Heart left ventricle (tissue), 16 donors: ENCODE measurements at regions not wholly inside any gene's neighbourhood (a gene's known extent, or its start where the extent isn't known, plus 50 kb on each side); places are given as distances from the start of the nearest gene placed in this dataset.

ENCODE experiments used
- ATAC-seq, 4 donors: fragments of 200-7000 bp; cut with Tn5 transposase; one replicate each; pipeline ENCODE4 v1.9.1; 2020 to 2022; ENCODE audit warnings: moderate library complexity in 4 of 4, mild to moderate bottlenecking in 3 of 4, moderate number of reproducible peaks in 1 of 4
- DNase-seq, 5 donors: peaks; one replicate each; pipeline ENCODE4 v3.0.0-alpha.2; 2020
- H3K27ac ChIP-seq, 12 donors: fragments of 200-600 bp; sonication (generic) in 4 of 12; one replicate each; pipeline versions ENCODE4 v1.5.0 to v1.8.0; 2016 to 2022; ENCODE audit warnings: mild to moderate bottlenecking in 2 of 12
- H3K27me3 ChIP-seq, 9 donors: fragments of 200-600 bp; sonication (generic) in 2 of 9; one replicate each; pipeline versions ENCODE4 v1.5.1 to v1.8.0; 2016 to 2022; ENCODE audit warnings: mild to moderate bottlenecking in 3 of 9
- H3K36me3 ChIP-seq, 9 donors: fragments of 200-600 bp; sonication (generic) in 2 of 9; one replicate each; pipeline versions ENCODE4 v1.5.0 to v1.8.0; 2018 to 2022; ENCODE audit warnings: mild to moderate bottlenecking in 2 of 9
- H3K4me1 ChIP-seq, 12 donors: fragments of 200-600 bp; sonication (generic) in 4 of 12; one replicate each; pipeline versions ENCODE4 v1.5.0 to v1.8.0; 2016 to 2022; ENCODE audit warnings: mild to moderate bottlenecking in 3 of 12
- H3K4me3 ChIP-seq, 12 donors: fragments of 200-600 bp; sonication (generic) in 4 of 12; one replicate each; pipeline versions ENCODE4 v1.5.0 to v1.8.0; 2017 to 2022; ENCODE audit warnings: mild to moderate bottlenecking in 9 of 12, moderate library complexity in 4 of 12
- H3K9me3 ChIP-seq, 12 donors: fragments of 200-600 bp; sonication (generic) in 4 of 12; one replicate each; pipeline versions ENCODE4 v1.5.0 to v1.8.0; 2016 to 2022; ENCODE audit warnings: mild to moderate bottlenecking in 1 of 12
- POLR2A ChIP-seq, 2 donors: fragments of 450-650 bp; IDR thresholded peaks; one replicate each; pipeline ENCODE4 v1.6.1; 2017; ENCODE audit warnings: antibody characterized with exemption in 2 of 2, mild to moderate bottlenecking in 2 of 2, moderate library complexity in 2 of 2
- WGBS, 4 donors: extraction: QIAGEN DNeasy Blood & Tissue Kit in 2 of 4; methylation state at CpG; one replicate each; pipeline versions ENCODE4 v1.1.5 to v1.1.7; 2013 to 2018; 5-methylcytosine and 5-hydroxymethylcytosine counted together
- intact Hi-C, 10 donors: fragments of 100-400 bp; cut with DNase I; formaldehyde crosslinking; loops; one replicate each; pipeline versions ENCODE4 v1.11.1 to v1.14.2; 2022
- TF ChIP-seq, protein P1 (sequence below), 12 donors: fragments of 200-600 bp; sonication (generic) in 4 of 12; IDR thresholded peaks; one replicate each; pipeline versions ENCODE4 v1.5.0 to v1.8.0; 2018 to 2022; ENCODE audit warnings: antibody characterized with exemption in 12 of 12, mild to moderate bottlenecking in 5 of 12
- donor health status: ischemic (EF 13 %, LVEDD 7.1; RV severe dilation, severe dysfunction).
- donor health status: healthy with polysubstance abuse.
- donor health status: DM: no; HTN: yes; CAD: no.
- donor health status: DM: no; HTN: no; CAD: no.
- donor health status: ischemic (EF 25% LVEDD 6.9; RV normal size, moderate dysfunction).
- donor health status: ischemic (EF 25% LVEDD 5.7; RV mildly dilated, moderate dysfunction).
- donor health status: healthy.
- donor health status: DM: yes; HTN: yes; CAD: no.
- donor health status: ischemic (EF 35%, LVEDD 5.7; RV mildly dilated, moderate dysfunction).
- donor health status: nonischemic (EF 11% LVEDD 7.7; RV severe dilation, severe dysfunction).
- donor health status: DM: yes; HTN: yes; CAD: no.
- donor health status: PGD.
- donor health status: ischemic (EF 29% LVEDD 5.4; RV normal size, mild dysfunction).
- donor health status: nonischemic (EF 23%, LVEDD 6.1; RV moderate dilation, normal function).

DNA sequence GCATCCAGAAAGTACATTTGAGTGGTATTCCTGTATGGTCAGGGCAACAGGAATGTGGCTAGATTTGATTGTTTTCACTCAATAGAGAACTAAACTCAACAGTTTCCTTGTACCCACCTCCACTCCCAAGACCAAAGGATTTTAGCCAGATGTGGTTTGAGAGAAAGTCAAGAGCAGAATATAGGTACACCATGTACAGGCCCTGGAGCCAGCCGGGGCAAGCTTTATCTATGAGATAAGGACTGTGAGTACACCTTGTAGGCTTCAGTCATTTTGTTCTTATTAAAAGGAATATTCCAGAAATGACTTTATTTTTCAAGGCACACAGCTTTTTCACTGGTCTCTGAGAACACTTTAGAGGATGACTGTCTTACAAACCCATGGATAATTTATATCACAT, 192.4 kb upstream of the JUN start:
- H3K9me3 ChIP-seq = no peaks in the 10 kb centered on the region
- intact Hi-C loops = loop anchor here in 2 of 10 donors (5.0 to 10.0 kb wide), 2 partner anchors 191 to 321 kb away; partner anchors contain the start of genes FGGY (in 1 of the 2) and JUN (in 1 of the 2)
- no peaks in the 10 kb centered on the region for H3K27me3 ChIP-seq
- no peak overlapping the region for H3K27ac ChIP-seq
- ATAC-seq (peak in 1 of 4 donors; percentile 31), DNase-seq (no peak)
- no peak for TF ChIP-seq POLR2A (IDR thresholded peaks at IDR 0.05)
- TF ChIP-seq, protein P1, sequence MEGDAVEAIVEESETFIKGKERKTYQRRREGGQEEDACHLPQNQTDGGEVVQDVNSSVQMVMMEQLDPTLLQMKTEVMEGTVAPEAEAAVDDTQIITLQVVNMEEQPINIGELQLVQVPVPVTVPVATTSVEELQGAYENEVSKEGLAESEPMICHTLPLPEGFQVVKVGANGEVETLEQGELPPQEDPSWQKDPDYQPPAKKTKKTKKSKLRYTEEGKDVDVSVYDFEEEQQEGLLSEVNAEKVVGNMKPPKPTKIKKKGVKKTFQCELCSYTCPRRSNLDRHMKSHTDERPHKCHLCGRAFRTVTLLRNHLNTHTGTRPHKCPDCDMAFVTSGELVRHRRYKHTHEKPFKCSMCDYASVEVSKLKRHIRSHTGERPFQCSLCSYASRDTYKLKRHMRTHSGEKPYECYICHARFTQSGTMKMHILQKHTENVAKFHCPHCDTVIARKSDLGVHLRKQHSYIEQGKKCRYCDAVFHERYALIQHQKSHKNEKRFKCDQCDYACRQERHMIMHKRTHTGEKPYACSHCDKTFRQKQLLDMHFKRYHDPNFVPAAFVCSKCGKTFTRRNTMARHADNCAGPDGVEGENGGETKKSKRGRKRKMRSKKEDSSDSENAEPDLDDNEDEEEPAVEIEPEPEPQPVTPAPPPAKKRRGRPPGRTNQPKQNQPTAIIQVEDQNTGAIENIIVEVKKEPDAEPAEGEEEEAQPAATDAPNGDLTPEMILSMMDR (IDR thresholded peaks at IDR 0.05) = no peak
- no peaks in the 10 kb centered on the region for H3K36me3 ChIP-seq
- H3K4me1 ChIP-seq = peaks cover 0 to 29% (median 5%) of the 10 kb centered on the region in 12 donors
- H3K4me3 ChIP-seq = no peak overlapping the region
- 54 to 63% (median 60%) methylated on average over 1 of the region's 1 CpG for WGBS, 4 donors

DNA sequence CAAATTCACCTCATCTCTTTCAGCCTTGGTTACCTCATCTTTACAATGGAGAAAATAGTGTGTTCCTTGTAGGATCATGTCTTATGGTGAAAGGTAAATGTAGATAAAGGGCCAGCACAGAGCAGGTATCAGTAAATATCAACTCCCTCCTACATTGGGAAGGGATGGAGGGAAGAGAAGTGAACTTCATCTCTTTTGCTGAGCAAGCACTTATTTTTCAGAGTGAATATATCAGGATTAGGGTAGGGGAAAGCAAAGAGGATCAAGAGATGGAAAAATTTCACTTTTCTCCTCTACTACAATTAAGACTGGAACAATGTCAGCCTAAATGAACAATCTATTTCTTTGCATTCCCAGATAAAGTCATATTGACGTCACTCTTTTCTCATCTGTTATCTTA, 193.8 kb upstream of the JUN start:
- no peaks in the 10 kb centered on the region for H3K36me3 ChIP-seq
- H3K4me3 ChIP-seq = no peak overlapping the region
- H3K4me1 ChIP-seq = peaks cover 0 to 26% (median 8%) of the 10 kb centered on the region in 12 donors
- DNase-seq (no peak), ATAC-seq (no peak)
- peak overlapping the region in 1 of 12 donors; percentile 42 for H3K27ac ChIP-seq
- no peaks in the 10 kb centered on the region for H3K9me3 ChIP-seq
- H3K27me3 ChIP-seq = no peaks in the 10 kb centered on the region
- no peak for TF ChIP-seq POLR2A (IDR thresholded peaks at IDR 0.05)
- TF ChIP-seq, protein P1 (IDR thresholded peaks at IDR 0.05) = no peak
- 92 to 94% (median 94%) methylated on average over 1 of the region's 1 CpG for WGBS, 4 donors
- intact Hi-C loops = loop anchor here in 2 of 10 donors (5.0 to 10.0 kb wide), 2 partner anchors 193 to 320 kb away; partner anchors contain the start of genes FGGY (in 1 of the 2) and JUN (in 1 of the 2)

DNA sequence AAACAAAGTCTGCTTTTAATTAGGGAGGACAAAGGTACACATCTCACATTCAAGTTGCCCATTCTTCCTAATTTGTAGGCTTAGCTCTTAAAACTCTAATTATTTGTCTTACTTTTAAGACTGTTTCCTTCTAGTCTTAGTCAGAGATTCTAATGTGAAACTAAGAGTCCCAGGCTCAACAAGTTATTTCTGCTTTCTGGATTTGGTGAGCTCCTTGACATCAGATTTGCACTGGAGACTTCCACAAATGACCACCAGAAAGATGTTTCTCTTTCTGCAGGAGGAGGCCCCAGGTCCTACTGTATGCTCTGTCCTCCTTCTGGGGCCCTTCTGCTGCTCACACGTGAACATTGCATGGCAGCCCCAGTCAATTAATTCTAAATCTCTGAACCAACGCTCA, 194.2 kb upstream of the JUN start:
- intact Hi-C loops = loop anchor here in 2 of 10 donors (5.0 to 10.0 kb wide), 2 partner anchors 193 to 319 kb away; partner anchors contain the start of genes FGGY (in 1 of the 2) and JUN (in 1 of the 2)
- Histone ChIP-seq H3K27ac (peak overlapping the region in 1 of 12 donors; percentile 42), H3K4me1 (peaks cover 0 to 31% (median 12%) of the 10 kb centered on the region in 12 donors), H3K4me3 (no peak overlapping the region), H3K9me3 (no peaks in the 10 kb centered on the region), H3K27me3 (no peaks in the 10 kb centered on the region), H3K36me3 (no peaks in the 10 kb centered on the region)
- 92 to 100% (median 95%) methylated on average over 2 of the region's 2 CpGs for WGBS, 4 donors
- ATAC-seq (no peak), DNase-seq (no peak)
- TF ChIP-seq, protein P1 (IDR thresholded peaks at IDR 0.05) = no peak
- no peak for TF ChIP-seq POLR2A (IDR thresholded peaks at IDR 0.05)

DNA sequence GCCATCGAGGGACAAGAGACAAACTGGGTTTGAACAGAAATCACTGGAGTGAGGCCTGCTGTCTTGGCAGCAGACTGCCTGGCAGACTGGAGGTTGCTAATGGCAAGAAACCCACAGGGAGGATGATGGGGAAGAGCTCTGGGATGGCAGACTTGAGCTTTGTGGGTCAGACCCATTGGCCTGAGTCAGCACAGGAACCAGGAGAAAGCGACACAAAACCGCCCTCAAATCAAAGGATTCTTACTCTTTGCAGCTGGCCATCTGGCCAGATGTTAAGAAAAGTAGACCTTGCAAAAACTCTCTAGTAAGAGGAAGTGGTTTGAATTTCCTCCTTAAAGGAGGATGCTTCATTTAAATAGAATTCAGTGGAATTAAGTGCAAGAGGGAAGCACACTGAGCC, 195.2 kb upstream of the JUN start:
- Histone ChIP-seq H3K4me1 (peaks cover 0 to 39% (median 19%) of the 10 kb centered on the region in 12 donors), H3K27ac (peak overlapping the region in 1 of 12 donors; percentile 38), H3K4me3 (no peak overlapping the region), H3K27me3 (no peaks in the 10 kb centered on the region), H3K9me3 (no peaks in the 10 kb centered on the region), H3K36me3 (no peaks in the 10 kb centered on the region)
- DNase-seq (peak in 2 of 5 donors; percentile 31 to 49), ATAC-seq (peak in 1 of 4 donors; percentile 11)
- TF ChIP-seq, protein P1 (IDR thresholded peaks at IDR 0.05) = no peak
- no peak for TF ChIP-seq POLR2A (IDR thresholded peaks at IDR 0.05)
- 76 to 88% (median 83%) methylated on average over 3 of the region's 3 CpGs for WGBS, 4 donors
- intact Hi-C loops = loop anchor here in 2 of 10 donors (5.0 to 10.0 kb wide), 2 partner anchors 194 to 318 kb away; partner anchors contain the start of genes FGGY (in 1 of the 2) and JUN (in 1 of the 2)
